GM12878 (cell line): ENCODE measurements at regions not wholly inside any gene's neighbourhood (a gene's known extent, or its start where the extent isn't known, plus 50 kb on each side); places are given as distances from the start of the nearest gene placed in this dataset.

Experiments used
- ATAC-seq: fragments of 200-7000 bp; cut with Tn5 transposase; 3 replicates; pipeline ENCODE4 v1.9.1; 2020; ENCODE audit warnings: mild to moderate bottlenecking, moderate library complexity
- BruUV-seq: library from RNA; stranded (reverse); fragments of 400-500 nt; replicated peaks from 2 replicates; lab custom pipeline; 2021; lab: Mats Ljungman, UMichigan
- CTCF ChIA-PET: fragments of 300-600 bp; sonication (Branson Sonifier 250); formaldehyde crosslinking; extraction: SDS; loops from one replicate; lab custom pipeline; 2021; ENCODE audit warnings: inconsistent platforms; lab: Yijun Ruan, JAX
- POLR2A ChIA-PET: fragments of 350-600 bp; formaldehyde crosslinking; extraction: SDS; loops from one replicate; lab custom pipeline; 2021; ENCODE audit warnings: inconsistent platforms; lab: Charles Lee
- RAD21 ChIA-PET: fragments of 300-600 bp; sonication (Branson Sonifier 250); formaldehyde crosslinking; loops from one replicate; lab custom pipeline; 2023; ENCODE audit warnings: antibody characterized with exemption; ENCODE audit not compliant: unreplicated experiment; lab: Charles Lee
- SMC1A ChIA-PET: fragments of 300-600 bp; sonication (Branson Sonifier 250); formaldehyde crosslinking; loops from one replicate; lab custom pipeline; 2023; ENCODE audit not compliant: unreplicated experiment, uncharacterized antibody; lab: Charles Lee
- DNase-seq: peaks from one replicate; pipeline ENCODE4 v3.0.0-alpha.2; 2011; ENCODE audit warnings: low read depth, low spot score
- FAIRE-seq: peaks from 3 replicates; lab custom pipeline; 2011; peaks lifted over from hg19 to GRCh38; lab: Jason Lieb, UNC
- H2AFZ ChIP-seq: 2 replicates; pipeline ENCODE4 v1.6.0; 2011; ENCODE audit warnings: low read depth, low read length, control low read depth; ENCODE audit not compliant: control insufficient read depth
- H3K27ac ChIP-seq: 2 replicates; pipeline ENCODE4 v1.5.1; 2011; ENCODE audit warnings: control low read depth; ENCODE audit not compliant: control insufficient read depth, insufficient read depth
- H3K27me3 ChIP-seq, 2 experiments: replicated peaks in 1 of 2; 2 replicates each; pipeline versions ENCODE4 v1.6.0 to v1.6.1; 2011; ENCODE audit warnings: low read length in 1 of 2; ENCODE audit not compliant: control insufficient read depth in 2 of 2, insufficient read depth in 2 of 2
- H3K36me3 ChIP-seq, 2 experiments: 2 replicates each; pipeline ENCODE4 v1.5.1; 2011; ENCODE audit warnings: low read length in 1 of 2; ENCODE audit not compliant: control insufficient read depth in 2 of 2, insufficient read depth in 2 of 2
- H3K4me1 ChIP-seq: 2 replicates; pipeline ENCODE4 v1.6.1; 2011; ENCODE audit warnings: mild to moderate bottlenecking, low read length, moderate library complexity, mixed read lengths; ENCODE audit not compliant: control insufficient read depth, insufficient read depth
- H3K4me2 ChIP-seq: 2 replicates; pipeline ENCODE4 v1.6.0; 2011; ENCODE audit warnings: control low read depth; ENCODE audit not compliant: control insufficient read depth, insufficient read depth
- H3K4me3 ChIP-seq: fragments of 200-600 bp; sonication (generic); 2 replicates; pipeline ENCODE4 v1.5.1; 2016
- H3K79me2 ChIP-seq: 2 replicates; pipeline ENCODE4 v1.6.0; 2011; ENCODE audit warnings: low read length; ENCODE audit not compliant: control insufficient read depth, insufficient read depth
- H3K9ac ChIP-seq: 2 replicates; pipeline ENCODE4 v1.8.0; 2011; ENCODE audit warnings: low read length, control low read depth, mixed read lengths; ENCODE audit not compliant: control insufficient read depth, insufficient read depth
- H3K9me3 ChIP-seq: replicated peaks from 3 replicates; pipeline ENCODE4 v1.5.1; 2011; ENCODE audit warnings: mild to moderate bottlenecking, low read length; ENCODE audit not compliant: control insufficient read depth, insufficient read depth
- H4K20me1 ChIP-seq: 2 replicates; pipeline ENCODE4 v1.6.0; 2011; ENCODE audit not compliant: control insufficient read depth, insufficient read depth
- ESRRA ChIP-seq: IDR thresholded peaks from 2 replicates; pipeline ENCODE4 v1.6.1; 2012; ENCODE audit warnings: mild to moderate bottlenecking, low read length, improper control_type of control experiment
- FOXM1 ChIP-seq: IDR thresholded peaks from 2 replicates; pipeline ENCODE4 v1.6.1; 2012; ENCODE audit warnings: low read depth, mild to moderate bottlenecking, inconsistent platforms, low read length, moderate library complexity
- IKZF1 ChIP-seq: fragments of 450-650 bp; conservative IDR thresholded peaks from 2 replicates; pipeline ENCODE4 v1.6.1; 2017; ENCODE audit warnings: antibody characterized with exemption, mild to moderate bottlenecking
- JUNB ChIP-seq: IDR thresholded peaks from 2 replicates; pipeline ENCODE4 v1.6.1; 2016; ENCODE audit warnings: antibody characterized with exemption, mild to moderate bottlenecking
- KDM1A ChIP-seq: fragments of 200-600 bp; sonication (generic); IDR thresholded peaks from 2 replicates; pipeline ENCODE4 v1.6.1; 2016; ENCODE audit warnings: borderline replicate concordance
- MYC ChIP-seq: IDR thresholded peaks from 2 replicates; pipeline ENCODE4 v1.6.1; 2011; ENCODE audit warnings: mild to moderate bottlenecking, low read length, moderate library complexity, inconsistent platforms; ENCODE audit not compliant: insufficient read depth, insufficient replicate concordance, insufficient read length, severe bottlenecking
- NFYA ChIP-seq: IDR thresholded peaks from 2 replicates; pipeline ENCODE4 v1.6.1; 2011; ENCODE audit warnings: low read depth, mild to moderate bottlenecking, low read length, improper control_type of control experiment, borderline replicate concordance
- NR2C1 ChIP-seq: fragments of 450-650 bp; IDR thresholded peaks from 2 replicates; pipeline ENCODE4 v1.6.1; 2017; ENCODE audit warnings: antibody characterized with exemption, mild to moderate bottlenecking, moderate library complexity
- POLR2A ChIP-seq: IDR thresholded peaks from 2 replicates; pipeline ENCODE4 v1.6.1; 2011; ENCODE audit warnings: low read depth, mild to moderate bottlenecking, low read length
- RAD51 ChIP-seq: fragments of 450-650 bp; IDR thresholded peaks from 2 replicates; pipeline ENCODE4 v1.6.1; 2016; ENCODE audit warnings: moderate library complexity, mild to moderate bottlenecking, inconsistent platforms
- RBBP5 ChIP-seq: fragments of 200-600 bp; sonication (generic); conservative IDR thresholded peaks from 2 replicates; pipeline ENCODE4 v1.6.1; 2016
- REST ChIP-seq: IDR thresholded peaks from 2 replicates; pipeline ENCODE4 v1.6.1; 2012; ENCODE audit warnings: mild to moderate bottlenecking, low read depth, low read length
- SMAD5 ChIP-seq: IDR thresholded peaks from 2 replicates; pipeline ENCODE4 v1.6.1; 2016; ENCODE audit warnings: antibody characterized with exemption, low read depth
- SMC3 ChIP-seq: IDR thresholded peaks from 2 replicates; pipeline ENCODE4 v1.6.1; 2011; ENCODE audit warnings: low read length, improper control_type of control experiment, borderline replicate concordance
- SRF ChIP-seq, 2 experiments: IDR thresholded peaks; 2 replicates each; pipeline ENCODE4 v1.6.1; 2011; ENCODE audit warnings: low read depth in 2 of 2, low read length in 2 of 2, mild to moderate bottlenecking in 1 of 2, moderate library complexity in 1 of 2
- STAT3 ChIP-seq: IDR thresholded peaks from 2 replicates; pipeline ENCODE4 v1.6.1; 2011; ENCODE audit warnings: low read depth, low read length, improper control_type of control experiment
- TAF1 ChIP-seq: IDR thresholded peaks from 2 replicates; pipeline ENCODE4 v1.6.1; 2011; ENCODE audit warnings: mild to moderate bottlenecking, low read depth, low read length, borderline replicate concordance
- YY1 ChIP-seq: IDR thresholded peaks from 2 replicates; pipeline ENCODE4 v1.6.1; 2011; ENCODE audit warnings: low read depth, mild to moderate bottlenecking, low read length
- ZBTB4 ChIP-seq: fragments of 450-650 bp; formaldehyde crosslinking; IDR thresholded peaks from 2 replicates; pipeline ENCODE4 v1.4.0; 2022; ENCODE audit warnings: mild to moderate bottlenecking, moderate library complexity
- ZSCAN29 ChIP-seq: fragments of 450-650 bp; IDR thresholded peaks from 2 replicates; pipeline ENCODE4 v1.6.1; 2017; ENCODE audit warnings: mild to moderate bottlenecking, moderate library complexity
- WGBS: methylation state at CpG from one replicate; pipeline ENCODE4 v1.1.6; 2016; ENCODE audit warnings: low lambda C conversion rate; ENCODE audit not compliant: insufficient replicate concordance, insufficient coverage; ENCODE audit errors: missing lambda C conversion rate; 5-methylcytosine and 5-hydroxymethylcytosine counted together
- in situ Hi-C: fragments of 300-500 bp; cut with MboI; formaldehyde crosslinking; loops from 9 replicates; pipeline ENCODE4 v1.14.3; 2018; ENCODE audit warnings: mixed read lengths
- intact Hi-C: fragments of 100-400 bp; cut with micrococcal nuclease; formaldehyde crosslinking; loops from one replicate; pipeline ENCODE4 v1.14.2; 2022; ENCODE audit not compliant: unreplicated experiment

GRCh38 chr4:56146956-56147355, 198.2 kb downstream of the CEP135 start (continued):
- TF ChIP-seq REST (no peak), SMC3 (no peak), SMAD5 (no peak), JUNB (no peak), IKZF1 (no peak), FOXM1 (no peak)

GRCh38 chr4:56142088-56142487, 193.3 kb downstream of the CEP135 start:
- intact Hi-C loops, result no loop called here
- no peaks in the 10 kb centered on the region for H3K36me3 ChIP-seq
- CTCF ChIA-PET, result interaction anchor here (1.0 kb wide), 1 partner anchor 193 kb away, joined by 3 read pairs; the partner anchor contains the start of gene CEP135
- no peak overlapping the region for H3K4me2 ChIP-seq
- H3K79me2 ChIP-seq, result no peaks in the 10 kb centered on the region
- no peak overlapping the region for H3K9ac ChIP-seq
- no peak for FAIRE-seq
- WGBS, result 90% methylated on average over 1 of the region's 1 CpG
- in situ Hi-C loops, result no loop called here
- DNase-seq, result no peak
- H3K27ac ChIP-seq, result no peak overlapping the region
- RAD21 ChIA-PET, result no interaction called here
- POLR2A ChIA-PET, result no interaction called here
- H3K4me3 ChIP-seq, result no peak overlapping the region
- H2AFZ ChIP-seq, result no peak overlapping the region
- no peaks in the 10 kb centered on the region for H3K27me3 ChIP-seq
- no TSS peak for BruUV-seq
- no peaks in the 10 kb centered on the region for H3K9me3 ChIP-seq
- ATAC-seq, result no peak
- no peaks in the 10 kb centered on the region for H3K4me1 ChIP-seq
- no peaks in the 10 kb centered on the region for H4K20me1 ChIP-seq
- SMC1A ChIA-PET, result no interaction called here
- TF ChIP-seq STAT3 (no peak), POLR2A (no peak), NR2C1 (no peak), SRF (IDR thresholded peaks at IDR 0.05; ENCODE audit: low read depth in 2 of 2, low read length in 2 of 2) (no peak), ESRRA (no peak), ZSCAN29 (no peak), MYC (no peak), ZBTB4 (CRISPR knock-in tag) (no peak), RBBP5 (no peak), RAD51 (no peak), TAF1 (no peak), NFYA (no peak), KDM1A (no peak), YY1 (no peak)
